ENCODE measurements at regions not wholly inside any gene's neighbourhood (a gene's known extent, or its start where the extent isn't known, plus 50 kb on each side); places are given as distances from the start of the nearest gene placed in this dataset.

DNA sequence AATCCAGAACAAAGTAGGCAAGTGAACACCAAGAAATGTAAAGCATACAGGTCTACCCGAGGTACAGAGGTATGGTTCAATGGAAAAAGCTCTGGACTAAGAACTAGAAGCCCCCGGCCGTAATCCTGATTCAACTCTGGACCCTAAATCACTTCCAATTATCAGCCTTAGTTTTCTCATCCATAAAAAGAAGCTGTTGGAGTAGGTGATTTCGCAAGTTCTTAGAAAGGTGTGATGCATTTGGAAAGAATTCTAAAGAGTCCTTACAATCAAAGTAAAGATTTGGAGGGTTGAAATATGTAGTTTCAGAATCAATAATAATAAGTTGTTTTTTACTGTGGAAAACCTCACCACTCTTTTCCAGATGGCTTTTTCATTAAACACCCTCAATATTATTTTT is 622.1 kb upstream of the ID2 start (continued):
- TF ChIP-seq, protein P1, sequence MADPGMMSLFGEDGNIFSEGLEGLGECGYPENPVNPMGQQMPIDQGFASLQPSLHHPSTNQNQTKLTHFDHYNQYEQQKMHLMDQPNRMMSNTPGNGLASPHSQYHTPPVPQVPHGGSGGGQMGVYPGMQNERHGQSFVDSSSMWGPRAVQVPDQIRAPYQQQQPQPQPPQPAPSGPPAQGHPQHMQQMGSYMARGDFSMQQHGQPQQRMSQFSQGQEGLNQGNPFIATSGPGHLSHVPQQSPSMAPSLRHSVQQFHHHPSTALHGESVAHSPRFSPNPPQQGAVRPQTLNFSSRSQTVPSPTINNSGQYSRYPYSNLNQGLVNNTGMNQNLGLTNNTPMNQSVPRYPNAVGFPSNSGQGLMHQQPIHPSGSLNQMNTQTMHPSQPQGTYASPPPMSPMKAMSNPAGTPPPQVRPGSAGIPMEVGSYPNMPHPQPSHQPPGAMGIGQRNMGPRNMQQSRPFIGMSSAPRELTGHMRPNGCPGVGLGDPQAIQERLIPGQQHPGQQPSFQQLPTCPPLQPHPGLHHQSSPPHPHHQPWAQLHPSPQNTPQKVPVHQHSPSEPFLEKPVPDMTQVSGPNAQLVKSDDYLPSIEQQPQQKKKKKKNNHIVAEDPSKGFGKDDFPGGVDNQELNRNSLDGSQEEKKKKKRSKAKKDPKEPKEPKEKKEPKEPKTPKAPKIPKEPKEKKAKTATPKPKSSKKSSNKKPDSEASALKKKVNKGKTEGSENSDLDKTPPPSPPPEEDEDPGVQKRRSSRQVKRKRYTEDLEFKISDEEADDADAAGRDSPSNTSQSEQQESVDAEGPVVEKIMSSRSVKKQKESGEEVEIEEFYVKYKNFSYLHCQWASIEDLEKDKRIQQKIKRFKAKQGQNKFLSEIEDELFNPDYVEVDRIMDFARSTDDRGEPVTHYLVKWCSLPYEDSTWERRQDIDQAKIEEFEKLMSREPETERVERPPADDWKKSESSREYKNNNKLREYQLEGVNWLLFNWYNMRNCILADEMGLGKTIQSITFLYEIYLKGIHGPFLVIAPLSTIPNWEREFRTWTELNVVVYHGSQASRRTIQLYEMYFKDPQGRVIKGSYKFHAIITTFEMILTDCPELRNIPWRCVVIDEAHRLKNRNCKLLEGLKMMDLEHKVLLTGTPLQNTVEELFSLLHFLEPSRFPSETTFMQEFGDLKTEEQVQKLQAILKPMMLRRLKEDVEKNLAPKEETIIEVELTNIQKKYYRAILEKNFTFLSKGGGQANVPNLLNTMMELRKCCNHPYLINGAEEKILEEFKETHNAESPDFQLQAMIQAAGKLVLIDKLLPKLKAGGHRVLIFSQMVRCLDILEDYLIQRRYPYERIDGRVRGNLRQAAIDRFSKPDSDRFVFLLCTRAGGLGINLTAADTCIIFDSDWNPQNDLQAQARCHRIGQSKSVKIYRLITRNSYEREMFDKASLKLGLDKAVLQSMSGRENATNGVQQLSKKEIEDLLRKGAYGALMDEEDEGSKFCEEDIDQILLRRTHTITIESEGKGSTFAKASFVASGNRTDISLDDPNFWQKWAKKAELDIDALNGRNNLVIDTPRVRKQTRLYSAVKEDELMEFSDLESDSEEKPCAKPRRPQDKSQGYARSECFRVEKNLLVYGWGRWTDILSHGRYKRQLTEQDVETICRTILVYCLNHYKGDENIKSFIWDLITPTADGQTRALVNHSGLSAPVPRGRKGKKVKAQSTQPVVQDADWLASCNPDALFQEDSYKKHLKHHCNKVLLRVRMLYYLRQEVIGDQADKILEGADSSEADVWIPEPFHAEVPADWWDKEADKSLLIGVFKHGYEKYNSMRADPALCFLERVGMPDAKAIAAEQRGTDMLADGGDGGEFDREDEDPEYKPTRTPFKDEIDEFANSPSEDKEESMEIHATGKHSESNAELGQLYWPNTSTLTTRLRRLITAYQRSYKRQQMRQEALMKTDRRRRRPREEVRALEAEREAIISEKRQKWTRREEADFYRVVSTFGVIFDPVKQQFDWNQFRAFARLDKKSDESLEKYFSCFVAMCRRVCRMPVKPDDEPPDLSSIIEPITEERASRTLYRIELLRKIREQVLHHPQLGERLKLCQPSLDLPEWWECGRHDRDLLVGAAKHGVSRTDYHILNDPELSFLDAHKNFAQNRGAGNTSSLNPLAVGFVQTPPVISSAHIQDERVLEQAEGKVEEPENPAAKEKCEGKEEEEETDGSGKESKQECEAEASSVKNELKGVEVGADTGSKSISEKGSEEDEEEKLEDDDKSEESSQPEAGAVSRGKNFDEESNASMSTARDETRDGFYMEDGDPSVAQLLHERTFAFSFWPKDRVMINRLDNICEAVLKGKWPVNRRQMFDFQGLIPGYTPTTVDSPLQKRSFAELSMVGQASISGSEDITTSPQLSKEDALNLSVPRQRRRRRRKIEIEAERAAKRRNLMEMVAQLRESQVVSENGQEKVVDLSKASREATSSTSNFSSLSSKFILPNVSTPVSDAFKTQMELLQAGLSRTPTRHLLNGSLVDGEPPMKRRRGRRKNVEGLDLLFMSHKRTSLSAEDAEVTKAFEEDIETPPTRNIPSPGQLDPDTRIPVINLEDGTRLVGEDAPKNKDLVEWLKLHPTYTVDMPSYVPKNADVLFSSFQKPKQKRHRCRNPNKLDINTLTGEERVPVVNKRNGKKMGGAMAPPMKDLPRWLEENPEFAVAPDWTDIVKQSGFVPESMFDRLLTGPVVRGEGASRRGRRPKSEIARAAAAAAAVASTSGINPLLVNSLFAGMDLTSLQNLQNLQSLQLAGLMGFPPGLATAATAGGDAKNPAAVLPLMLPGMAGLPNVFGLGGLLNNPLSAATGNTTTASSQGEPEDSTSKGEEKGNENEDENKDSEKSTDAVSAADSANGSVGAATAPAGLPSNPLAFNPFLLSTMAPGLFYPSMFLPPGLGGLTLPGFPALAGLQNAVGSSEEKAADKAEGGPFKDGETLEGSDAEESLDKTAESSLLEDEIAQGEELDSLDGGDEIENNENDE (IDR thresholded peaks at IDR 0.05; ENCODE audit: low read depth, low read length): no peak
- TF ChIP-seq SMARCC2 (IDR thresholded peaks at IDR 0.05; ENCODE audit: low read depth) (no peak), GATA2 (CRISPR knock-in tag; IDR thresholded peaks at IDR 0.05) (no peak), ZBTB7A (IDR thresholded peaks at IDR 0.05; ENCODE audit: borderline replicate concordance, control insufficient read depth, low read depth, low read length) (no peak), XRCC4 (IDR thresholded peaks at IDR 0.05; ENCODE audit: extremely low read depth, insufficient read depth, insufficient read length) (no peak), FUS (optimal IDR thresholded peaks at IDR 0.05; ENCODE audit: low read depth, low read length) (no peak)

All from K562 (cell line).